Activated CD4-positive, alpha-beta T cell treated with anti-CD3 and anti-CD28 coated beads for 48 hours (primary cell): ENCODE measurements at regions not wholly inside any gene's neighbourhood (a gene's known extent, or its start where the extent isn't known, plus 50 kb on each side); places are given as distances from the start of the nearest gene placed in this dataset.

Experiments
- DNase-seq: peaks from one replicate; pipeline ENCODE4 v3.0.0-alpha.2; 2020

- no peak for DNase-seq
These were observed 601.3 kb downstream of the BUD13 start for GRCh38 chr11:116171271-116172140.

- no peak for DNase-seq
These were observed 602.2 kb downstream of the BUD13 start for GRCh38 chr11:116170526-116171120.

DNA sequence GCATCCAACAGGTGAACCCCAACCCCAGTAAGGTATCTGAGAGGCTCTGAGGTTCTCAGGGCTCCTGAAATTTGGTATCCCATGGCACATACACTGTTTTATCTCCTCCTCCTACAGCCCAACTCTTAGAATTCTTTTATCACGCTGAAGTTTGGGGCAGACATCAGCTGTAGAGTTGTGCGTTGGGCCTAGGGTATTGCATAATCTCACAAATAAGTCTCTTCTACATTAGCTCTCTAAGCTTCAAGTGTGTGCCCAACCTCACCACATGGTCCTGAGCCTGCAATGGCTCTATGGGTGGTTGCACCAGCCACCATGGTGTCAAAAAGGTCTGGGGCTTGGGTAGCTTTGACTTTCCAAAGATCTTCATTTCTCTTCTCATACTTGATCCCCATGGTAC lies 603.0 kb downstream of the BUD13 start:
- no peak for DNase-seq

GRCh38 chr11:116168459-116168787 lies 604.4 kb downstream of the BUD13 start:
- no peak for DNase-seq

DNA sequence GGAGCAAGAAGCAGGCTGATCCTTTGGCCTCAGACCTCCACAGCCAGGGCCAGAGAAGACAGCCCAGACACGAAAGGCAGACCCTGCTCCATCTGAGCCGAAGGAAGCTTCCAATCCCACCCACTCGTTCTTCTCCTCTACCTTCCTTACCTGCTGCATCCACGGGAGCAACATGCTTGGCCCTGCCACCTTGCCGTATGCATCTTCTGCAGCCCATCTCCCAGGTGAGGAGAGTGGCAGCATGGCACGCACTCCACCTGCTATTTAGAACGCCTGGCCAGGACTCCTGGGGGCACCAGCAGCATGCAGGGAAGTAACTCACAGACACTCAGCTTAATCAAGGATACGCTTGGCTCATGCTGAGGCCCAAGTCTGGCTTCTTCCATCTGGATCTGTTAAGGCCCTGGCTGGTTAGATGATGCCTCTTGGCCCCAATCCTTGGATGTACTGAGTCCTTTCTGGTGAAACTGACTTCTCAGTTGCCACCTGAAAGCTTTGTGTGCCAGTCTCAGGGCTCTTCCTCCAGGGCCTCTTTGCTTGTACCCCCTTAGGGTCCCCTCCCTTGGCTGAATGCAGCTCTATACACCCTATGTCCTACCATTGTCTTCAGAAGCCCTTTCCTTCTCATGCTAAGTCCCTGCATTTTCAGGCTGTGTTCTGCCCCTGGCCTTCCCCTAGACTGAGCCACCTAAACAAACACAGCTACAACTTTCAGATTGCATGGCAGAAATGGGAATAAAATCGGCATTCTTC lies 604.9 kb downstream of the BUD13 start:
- DNase-seq = no peak

DNA sequence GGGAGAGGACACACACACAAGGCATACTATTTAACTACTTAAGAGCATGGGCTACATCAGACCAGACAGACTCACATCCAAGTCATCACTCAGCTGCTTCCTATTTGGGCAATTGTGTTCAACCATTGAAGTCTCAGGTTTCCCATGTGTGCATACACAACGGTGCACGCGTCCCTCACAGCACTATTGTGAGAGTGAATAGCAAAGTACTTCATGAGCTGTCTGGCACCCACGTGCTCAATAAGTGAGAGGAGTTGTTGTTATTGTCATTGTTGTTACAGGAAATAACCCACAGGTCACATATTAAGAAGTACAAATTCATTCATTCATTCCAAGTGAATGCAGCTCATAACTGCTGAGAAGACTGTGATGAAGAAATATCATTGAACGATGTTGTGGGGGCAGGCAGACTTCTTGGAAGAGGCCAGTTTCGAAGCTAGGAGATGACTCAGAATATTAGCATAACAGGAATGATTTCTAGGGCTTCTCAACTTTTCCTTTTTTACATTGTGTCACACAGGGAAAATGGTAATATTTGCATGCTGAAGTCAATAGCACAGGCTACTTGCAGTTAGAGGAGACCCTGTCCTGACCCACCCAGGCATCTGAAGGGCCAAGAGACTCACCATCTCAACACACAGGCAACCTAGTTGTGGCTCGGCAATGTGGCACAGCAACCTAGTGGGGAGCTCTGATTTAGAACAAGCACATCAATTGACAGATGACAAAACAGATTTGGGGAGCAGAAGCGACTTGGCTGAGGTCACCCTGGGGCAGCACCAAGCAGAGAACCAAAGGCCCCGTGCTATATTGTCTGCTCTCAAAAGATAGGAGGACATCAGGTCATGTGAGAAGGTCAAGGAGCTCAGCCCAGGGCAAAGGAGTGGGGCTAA lies 606.0 kb downstream of the BUD13 start:
- DNase-seq = no peak

DNA sequence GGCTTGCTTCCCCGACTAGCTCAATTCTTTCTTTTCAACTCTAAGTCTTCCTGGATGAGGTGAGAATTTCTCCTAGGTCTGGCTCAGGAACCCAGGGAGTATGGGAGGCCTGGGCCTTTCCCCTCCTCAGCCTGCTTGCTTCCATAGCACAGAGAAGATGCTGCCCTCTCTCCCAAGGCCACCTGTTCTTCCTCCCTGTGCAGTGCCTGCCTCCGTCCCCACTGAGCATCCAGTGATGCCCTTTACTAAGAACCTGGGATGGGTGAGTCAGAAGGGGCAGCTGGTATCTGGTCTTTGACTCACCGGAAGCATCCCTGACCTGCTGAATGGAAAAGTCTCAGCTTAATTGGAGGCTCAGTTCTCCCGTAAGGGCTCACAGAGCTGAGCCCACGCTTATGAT lies 607.9 kb downstream of the BUD13 start:
- no peak for DNase-seq

GRCh38 chr11:116162886-116163230 lies 609.9 kb downstream of the BUD13 start:
- no peak for DNase-seq

GRCh38 chr11:116162086-116162885 lies 610.5 kb downstream of the BUD13 start:
- no peak for DNase-seq

- DNase-seq = no peak
These were observed 624.1 kb downstream of the BUD13 start for GRCh38 chr11:116148645-116149044.

GRCh38 chr11:116148056-116148455 lies 624.7 kb downstream of the BUD13 start:
- no peak for DNase-seq

GRCh38 chr11:116145187-116145865 lies 627.5 kb downstream of the BUD13 start:
- DNase-seq = no peak

GRCh38 chr11:116144387-116144958 lies 628.3 kb downstream of the BUD13 start:
- no peak for DNase-seq

DNA sequence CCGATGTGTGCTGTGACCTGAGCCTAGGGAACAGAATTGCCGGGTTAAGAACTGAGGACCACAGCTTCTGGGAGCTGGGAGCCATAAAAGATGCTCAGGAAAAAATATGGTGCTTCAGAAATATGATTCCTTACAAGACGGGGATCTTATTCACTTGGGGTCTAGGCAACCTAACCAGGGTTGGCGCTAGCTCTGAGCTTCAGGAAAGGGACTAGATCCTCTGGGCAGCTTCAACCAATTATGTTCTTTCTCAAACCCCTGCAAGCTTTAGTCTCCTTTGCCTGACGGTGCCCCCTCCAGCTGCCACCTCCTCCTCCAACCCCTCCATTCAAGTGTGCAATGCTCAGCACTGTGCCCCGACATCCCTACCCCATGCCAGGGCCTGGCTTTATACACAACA lies 634.1 kb upstream of the CADM1 start:
- DNase-seq = no peak

- DNase-seq = no peak
These were observed 633.5 kb upstream of the CADM1 start for GRCh38 chr11:116137753-116138152.

GRCh38 chr11:116136987-116137674 lies 632.9 kb upstream of the CADM1 start:
- DNase-seq = no peak

DNA sequence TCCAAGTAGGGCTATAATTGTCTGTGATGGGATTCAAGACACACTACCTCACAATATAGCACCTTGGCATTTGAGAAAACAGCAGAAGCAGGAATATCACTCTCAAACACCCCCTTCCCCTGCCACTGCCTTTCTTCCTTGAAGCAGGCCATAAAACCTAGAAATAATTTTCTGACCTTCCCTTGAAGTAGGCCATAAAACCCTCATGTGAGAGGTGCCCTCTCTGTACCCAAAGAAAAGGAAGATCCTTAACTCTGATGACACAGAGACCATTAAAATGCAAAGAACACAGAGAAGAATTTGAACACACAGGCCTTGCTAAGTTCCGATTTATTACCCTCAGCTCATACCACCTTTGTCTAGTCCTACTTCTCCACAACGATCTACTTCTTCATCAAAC lies 631.7 kb upstream of the CADM1 start:
- DNase-seq = no peak

- DNase-seq = no peak
These were observed 630.2 kb upstream of the CADM1 start for GRCh38 chr11:116134450-116134849.

DNA sequence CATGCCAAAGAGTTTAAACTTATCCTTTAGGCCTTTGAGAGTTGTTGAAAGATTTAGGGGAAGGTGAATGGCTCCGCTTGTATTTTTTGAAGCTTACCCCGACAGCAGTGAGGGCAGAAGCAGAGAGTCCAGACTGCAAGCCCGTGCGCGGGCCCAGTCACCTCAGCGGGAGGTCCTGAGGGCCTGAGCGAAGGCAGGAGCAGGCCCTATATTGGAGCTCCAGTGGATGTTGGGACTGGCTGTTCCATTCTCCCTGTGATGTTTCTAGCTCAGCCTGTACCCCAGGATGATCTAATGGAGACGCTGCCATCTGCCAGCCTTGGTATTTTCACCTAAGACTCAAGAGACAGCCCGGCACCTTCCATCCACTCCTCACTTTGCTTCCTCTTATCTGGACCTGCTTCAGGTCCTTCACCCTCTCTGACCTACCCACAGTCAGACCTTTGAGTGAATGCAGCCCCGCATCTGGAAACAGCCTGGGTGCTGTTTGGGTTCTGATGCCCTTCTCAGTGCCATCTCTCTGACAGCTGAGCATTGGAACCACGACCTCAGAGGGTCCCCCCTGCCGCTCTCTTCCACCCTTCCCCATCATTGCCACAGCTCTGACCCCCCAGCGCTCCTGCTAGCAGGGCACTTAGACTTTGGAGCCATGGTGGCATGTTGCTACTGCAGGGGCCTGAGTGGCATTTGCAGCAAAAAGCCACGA lies 628.2 kb upstream of the CADM1 start:
- DNase-seq = no peak

- DNase-seq = no peak
These were observed 625.9 kb upstream of the CADM1 start for GRCh38 chr11:116130122-116130521.
